Lung microvascular endothelial cell (primary cell): ENCODE measurements at regions not wholly inside any gene's neighbourhood (a gene's known extent, or its start where the extent isn't known, plus 50 kb on each side); places are given as distances from the start of the nearest gene placed in this dataset.
"Not testable (repeated sequence)": the region's sequence is repeated elsewhere in the genome, so short reads cannot be mapped to it uniquely, and the experiment has no call there.

Experiments used
- DNase-seq, 2 donors: peaks; one replicate each; pipeline versions ENCODE4 v3.0.0 to v3.0.0-alpha.2; 2010; ENCODE audit warnings: low read depth in 2 of 2

DNA sequence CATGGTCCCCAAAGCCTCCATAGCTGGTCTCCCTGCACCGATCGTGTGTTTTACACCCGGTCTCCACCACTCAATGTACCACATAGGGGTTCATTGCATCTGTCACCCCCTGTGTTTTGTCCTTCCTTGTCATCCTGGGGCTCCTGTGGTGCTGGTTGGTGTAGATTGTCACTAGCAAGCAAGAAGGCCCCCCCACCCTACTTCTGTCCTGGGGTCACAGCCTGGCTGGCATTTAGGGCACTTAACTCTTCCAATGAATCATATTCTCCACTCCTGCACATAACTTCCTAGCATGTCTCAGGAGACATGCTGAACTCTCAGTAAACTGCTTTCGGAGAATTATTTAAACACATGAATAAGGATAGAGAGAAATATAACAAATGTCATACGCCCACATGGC, 161.4 kb downstream of the BCL2L11 start:
- DNase-seq: not testable (repeated sequence)

DNA sequence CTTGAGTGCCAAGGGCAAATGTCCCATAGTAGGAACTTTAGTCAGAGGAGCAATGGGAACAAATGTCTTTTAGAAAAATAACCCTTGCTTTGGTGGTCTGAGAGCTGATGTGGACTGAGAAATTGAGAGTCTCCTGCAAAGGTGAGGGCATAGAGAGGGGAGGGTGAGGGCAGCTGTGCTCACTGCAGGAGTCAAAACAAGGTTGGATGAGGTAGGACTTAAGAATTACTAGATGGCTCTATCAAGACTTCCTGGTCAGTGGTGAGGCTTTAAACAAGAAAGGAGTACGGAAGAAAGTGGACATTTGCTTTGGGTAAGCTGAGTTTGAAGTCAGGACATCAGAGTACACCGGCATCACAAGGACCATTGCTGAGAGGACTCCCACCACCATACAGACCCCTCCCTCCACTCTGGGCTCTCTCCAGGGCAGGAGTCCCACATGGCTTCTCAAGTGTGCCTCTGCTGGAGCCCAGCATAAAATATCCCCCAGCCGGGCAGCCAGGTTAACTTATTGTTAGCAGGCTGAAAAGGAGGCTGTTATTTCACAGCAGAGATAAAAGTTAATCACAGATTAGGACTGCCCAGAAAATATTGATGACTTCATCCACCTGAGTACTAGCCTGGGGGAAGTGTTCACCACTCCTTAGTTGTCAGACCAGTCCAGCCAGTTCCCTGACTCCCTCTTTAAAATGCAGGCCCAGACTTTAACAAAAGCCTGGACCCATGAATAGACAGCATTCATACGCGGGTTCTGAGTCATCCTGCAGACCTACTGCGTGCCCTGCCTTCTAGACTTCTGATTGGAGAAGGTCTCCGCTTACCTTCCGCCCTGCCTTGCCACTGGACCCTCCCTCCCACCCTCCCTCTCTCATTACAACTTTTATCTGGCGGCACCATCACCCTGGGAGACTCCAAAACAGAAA, 167.2 kb downstream of the BCL2L11 start:
- DNase-seq: not testable (repeated sequence)

- DNase-seq: not testable (repeated sequence)
Measured at GRCh38 chr2:111290370-111290769, 169.7 kb downstream of the BCL2L11 start.

- not testable (repeated sequence) for DNase-seq
Measured at GRCh38 chr2:111291566-111291965, 170.9 kb downstream of the BCL2L11 start.

- DNase-seq: not testable (repeated sequence)
Measured at GRCh38 chr2:111292232-111292968, 171.7 kb downstream of the BCL2L11 start.

- DNase-seq: not testable (repeated sequence)
Measured at GRCh38 chr2:111294699-111295098, 174.0 kb downstream of the BCL2L11 start.

- DNase-seq: not testable (repeated sequence)
Measured at GRCh38 chr2:111296122-111296804, 175.5 kb downstream of the BCL2L11 start.

DNA sequence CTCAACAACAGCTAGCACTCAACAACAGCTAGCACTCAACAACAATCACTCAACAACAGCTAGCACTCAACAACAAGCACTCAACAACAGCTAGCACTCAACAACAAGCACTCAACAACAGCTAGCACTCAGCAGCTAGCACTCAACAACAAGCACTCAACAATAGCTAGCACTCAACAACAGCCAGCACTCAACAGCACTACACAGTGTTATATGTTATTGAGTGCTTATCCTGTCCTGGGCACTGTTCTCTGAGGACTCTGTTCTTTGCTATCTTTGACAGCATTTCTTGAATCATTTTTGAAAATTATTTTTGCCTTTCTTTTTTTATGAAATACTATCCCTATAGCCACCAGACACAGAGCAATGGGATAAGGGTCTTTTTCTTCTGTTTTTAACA, 176.4 kb downstream of the BCL2L11 start:
- not testable (repeated sequence) for DNase-seq

GRCh38 chr2:111298927-111299326, 178.2 kb downstream of the BCL2L11 start:
- DNase-seq: not testable (repeated sequence)

DNA sequence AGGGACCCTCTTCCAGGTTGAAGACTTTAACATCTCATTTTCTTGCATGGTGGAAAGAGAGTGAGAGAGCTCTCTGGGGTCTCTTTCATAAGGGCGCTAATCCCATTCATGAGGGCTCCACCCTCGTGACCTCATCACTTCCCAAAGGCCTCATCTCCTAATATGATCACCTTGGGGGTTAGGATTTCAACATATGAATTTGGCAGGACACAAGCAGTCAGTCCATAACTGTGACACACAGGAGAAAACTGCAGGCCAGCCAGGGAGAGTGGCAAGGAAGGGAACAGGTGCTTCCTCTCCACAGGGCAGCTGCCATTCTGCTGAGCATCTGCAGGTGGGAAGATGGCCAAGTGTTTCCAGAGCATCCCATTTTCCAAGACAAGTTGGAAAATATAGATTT, 178.9 kb downstream of the BCL2L11 start:
- DNase-seq: not testable (repeated sequence)

DNA sequence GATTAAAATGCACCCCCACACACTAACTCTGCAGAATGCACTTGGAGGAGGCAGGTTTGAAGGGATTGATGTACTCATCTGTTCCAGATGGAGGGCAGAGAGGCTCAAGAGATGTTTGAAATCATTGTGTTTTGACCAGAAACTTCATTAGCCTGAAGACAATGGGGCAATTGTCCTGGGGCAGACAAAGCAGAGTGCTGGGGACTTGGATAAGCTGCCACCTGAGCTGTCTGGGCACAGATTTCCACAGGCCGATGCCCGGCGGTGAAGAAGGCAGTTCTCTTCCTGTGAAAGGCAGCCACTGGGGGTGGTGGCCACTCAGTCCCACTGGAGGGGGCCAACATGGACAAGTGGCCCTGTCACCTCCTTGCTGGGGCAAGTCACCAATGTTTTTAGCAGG, 181.0 kb downstream of the BCL2L11 start:
- DNase-seq: not testable (repeated sequence)

DNA sequence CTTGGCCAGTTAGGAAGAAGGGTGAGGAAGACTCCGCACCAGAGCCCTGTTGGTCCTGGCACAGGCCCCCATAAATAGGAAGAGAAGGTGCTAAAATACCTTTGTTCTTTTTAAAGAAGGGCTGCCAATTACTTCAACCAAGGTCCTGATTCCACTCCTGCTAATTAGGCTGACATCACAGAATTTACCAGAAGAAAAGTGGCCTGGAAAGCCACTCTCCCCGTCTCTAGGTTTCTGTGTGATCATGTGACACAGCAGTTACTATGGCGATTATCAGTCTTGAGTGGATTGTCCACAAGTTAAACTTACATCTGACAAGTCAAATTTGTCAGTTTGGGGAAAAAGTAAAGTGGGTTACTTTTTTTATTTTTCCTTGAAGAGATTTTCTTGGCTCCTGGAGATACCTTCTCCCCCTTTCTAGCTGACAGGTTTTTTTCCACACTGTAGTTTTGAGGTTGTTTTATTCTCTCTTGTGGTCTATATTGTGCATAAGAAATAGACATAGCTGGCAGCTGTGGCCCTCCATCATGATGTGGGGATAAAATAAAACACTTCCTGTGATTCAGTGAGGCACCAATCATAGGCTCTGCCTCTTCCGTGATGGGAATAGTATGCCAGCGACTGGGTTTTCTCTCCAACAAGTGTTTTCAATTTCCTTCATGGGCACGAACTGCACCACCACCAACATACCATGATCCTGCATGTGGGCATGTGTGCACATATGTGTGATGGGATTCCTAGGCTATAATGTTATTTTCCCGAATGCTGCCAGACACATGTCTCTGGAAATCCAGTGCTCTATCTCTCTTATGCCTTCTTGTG, 181.9 kb downstream of the BCL2L11 start:
- DNase-seq: peak; percentile 9 to 33

DNA sequence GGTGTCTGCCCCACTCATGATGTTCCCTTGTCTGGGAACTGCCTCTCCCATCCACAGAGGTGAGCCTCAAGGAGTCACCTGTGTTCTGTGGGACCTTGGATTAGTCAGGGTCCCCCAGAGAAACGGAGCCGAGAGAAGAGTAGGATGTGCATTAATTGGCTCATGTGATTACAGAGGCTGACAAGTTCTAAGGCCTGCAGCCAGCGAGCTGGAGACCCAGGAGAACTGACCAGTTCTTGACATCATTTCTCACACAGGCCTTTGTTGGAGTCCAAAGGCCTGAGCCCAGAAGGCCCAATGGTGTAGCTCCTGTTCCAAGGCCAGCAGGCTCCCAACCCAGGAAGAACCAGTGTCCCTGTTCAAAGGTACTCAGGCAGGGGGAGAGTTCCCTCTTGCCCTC, 186.6 kb downstream of the BCL2L11 start:
- not testable (repeated sequence) for DNase-seq

- DNase-seq: not testable (repeated sequence)
Measured at GRCh38 chr2:111309231-111310075, 188.7 kb downstream of the BCL2L11 start.

DNA sequence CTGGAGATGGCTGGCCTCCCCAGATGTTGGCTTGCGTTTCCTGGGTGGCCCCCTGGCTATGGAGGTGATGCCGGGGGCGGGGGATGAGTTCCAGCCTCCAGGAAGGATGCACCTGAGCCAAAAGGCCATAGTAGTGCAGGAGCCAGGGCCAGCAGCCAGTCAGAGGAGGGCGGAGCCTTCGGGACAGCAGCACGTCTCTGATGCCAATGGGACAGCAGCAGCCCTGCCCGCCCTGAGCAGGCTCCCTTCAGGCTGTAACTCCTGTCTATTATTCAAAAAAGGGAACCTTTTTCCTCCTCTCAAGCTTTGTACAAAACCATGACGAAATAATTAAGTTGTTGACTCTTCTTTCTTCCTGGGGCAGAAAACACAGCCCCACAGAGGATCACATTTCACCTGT, 189.7 kb downstream of the BCL2L11 start:
- DNase-seq: not testable (repeated sequence)

- not testable (repeated sequence) for DNase-seq
Measured at GRCh38 chr2:111311568-111311967, 190.9 kb downstream of the BCL2L11 start.

- DNase-seq: peak in 1 of 2 donors; percentile 72
Measured at GRCh38 chr2:111312897-111313607, 192.3 kb downstream of the BCL2L11 start.

DNA sequence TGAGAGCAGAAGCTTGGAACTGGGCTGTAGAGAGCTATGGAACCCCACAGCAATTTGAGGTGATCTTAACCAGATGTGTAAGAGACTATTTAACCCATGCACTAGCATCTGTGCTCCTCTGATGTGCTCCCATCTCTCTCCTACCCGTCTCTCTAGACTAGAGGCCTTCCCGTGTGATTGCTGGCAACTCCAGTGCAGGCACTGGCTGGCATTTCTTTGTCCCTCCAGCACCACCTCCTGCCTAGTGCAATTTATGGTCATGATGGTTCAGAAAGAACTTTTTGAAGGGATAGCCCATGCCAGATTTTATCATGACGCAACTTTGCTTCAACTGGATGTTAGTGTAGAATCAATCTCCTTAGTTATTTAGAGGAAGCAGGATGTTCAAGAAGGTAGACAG, 193.0 kb downstream of the BCL2L11 start:
- DNase-seq: not testable (repeated sequence)

DNA sequence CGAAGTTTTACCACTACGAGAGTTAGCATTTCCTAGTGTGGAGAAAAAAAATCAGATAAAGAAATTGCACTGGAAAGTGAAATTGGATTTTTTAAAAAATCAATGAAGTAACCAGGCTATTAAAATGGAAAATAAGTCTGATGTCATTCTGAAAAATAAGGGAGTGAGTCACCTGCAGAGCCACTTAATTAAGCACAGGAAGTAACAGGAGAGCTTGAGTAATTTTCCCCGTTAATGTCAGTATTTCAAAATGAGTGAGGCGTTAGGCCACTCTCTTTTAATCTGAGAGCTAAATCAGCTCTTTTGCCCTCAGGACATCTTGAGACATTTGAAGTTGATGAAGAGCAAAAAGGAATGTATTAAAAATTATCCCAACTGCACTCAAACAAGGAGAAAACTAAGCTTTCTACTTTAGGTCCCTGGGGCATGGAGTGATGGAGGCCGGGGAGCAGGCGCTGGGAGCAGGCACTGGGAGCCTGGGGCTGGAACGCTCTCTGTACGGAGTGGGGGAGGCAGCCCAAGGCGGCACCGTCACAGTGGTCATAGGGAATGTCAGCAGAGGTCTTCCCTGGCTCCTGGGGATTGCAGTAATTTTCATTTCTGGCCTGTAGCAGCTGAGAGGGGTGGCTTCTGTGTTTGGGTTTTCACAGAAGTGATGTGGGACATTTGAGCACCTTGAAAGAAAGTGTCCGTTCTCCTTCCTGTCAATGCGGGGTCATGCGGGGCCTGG, 194.6 kb downstream of the BCL2L11 start:
- DNase-seq: not testable (repeated sequence)
